Mesothelial cell of epicardium (in vitro differentiated cells): ENCODE measurements at regions not wholly inside any gene's neighbourhood (a gene's known extent, or its start where the extent isn't known, plus 50 kb on each side); places are given as distances from the start of the nearest gene placed in this dataset.

ENCODE experiments used
- DNase-seq, 2 experiments: peaks; one replicate each; pipeline ENCODE4 v3.0.0; 2021; ENCODE audit warnings: low spot score in 2 of 2; ENCODE audit not compliant: unreplicated experiment in 2 of 2
- H3K27ac Mint-ChIP-seq: 2 replicates; pipeline ENCODE4 v1.8.0; 2021; ENCODE audit warnings: mixed read lengths
- H3K27me3 Mint-ChIP-seq: 2 replicates; pipeline ENCODE4 v1.8.0; 2021; ENCODE audit warnings: low read depth, mixed read lengths
- H3K36me3 Mint-ChIP-seq: 2 replicates; pipeline ENCODE4 v1.8.0; 2021; ENCODE audit warnings: mixed read lengths
- H3K4me1 Mint-ChIP-seq: 2 replicates; pipeline ENCODE4 v1.8.0; 2021; ENCODE audit warnings: mixed read lengths
- H3K4me3 Mint-ChIP-seq: 2 replicates; pipeline ENCODE4 v1.8.0; 2021; ENCODE audit warnings: mild to moderate bottlenecking, moderate library complexity, mixed read lengths
- H3K9me3 Mint-ChIP-seq: 2 replicates; pipeline ENCODE4 v1.8.0; 2021; ENCODE audit warnings: mixed read lengths
- TF ChIP-seq, protein P1 (sequence below): fragments of 200-600 bp; sonication (generic); IDR thresholded peaks from one replicate; pipeline ENCODE4 v1.5.0; 2021; ENCODE audit warnings: antibody characterized with exemption; ENCODE audit not compliant: unreplicated experiment

- no peak for DNase-seq
- Mint-ChIP-seq H3K27me3 (no peaks in the 10 kb centered on the region), H3K4me3 (no peak overlapping the region), H3K4me1 (no peaks in the 10 kb centered on the region), H3K9me3 (peaks cover 16% of the 10 kb centered on the region), H3K36me3 (no peaks in the 10 kb centered on the region), H3K27ac (no peak overlapping the region)
- TF ChIP-seq, protein P1, sequence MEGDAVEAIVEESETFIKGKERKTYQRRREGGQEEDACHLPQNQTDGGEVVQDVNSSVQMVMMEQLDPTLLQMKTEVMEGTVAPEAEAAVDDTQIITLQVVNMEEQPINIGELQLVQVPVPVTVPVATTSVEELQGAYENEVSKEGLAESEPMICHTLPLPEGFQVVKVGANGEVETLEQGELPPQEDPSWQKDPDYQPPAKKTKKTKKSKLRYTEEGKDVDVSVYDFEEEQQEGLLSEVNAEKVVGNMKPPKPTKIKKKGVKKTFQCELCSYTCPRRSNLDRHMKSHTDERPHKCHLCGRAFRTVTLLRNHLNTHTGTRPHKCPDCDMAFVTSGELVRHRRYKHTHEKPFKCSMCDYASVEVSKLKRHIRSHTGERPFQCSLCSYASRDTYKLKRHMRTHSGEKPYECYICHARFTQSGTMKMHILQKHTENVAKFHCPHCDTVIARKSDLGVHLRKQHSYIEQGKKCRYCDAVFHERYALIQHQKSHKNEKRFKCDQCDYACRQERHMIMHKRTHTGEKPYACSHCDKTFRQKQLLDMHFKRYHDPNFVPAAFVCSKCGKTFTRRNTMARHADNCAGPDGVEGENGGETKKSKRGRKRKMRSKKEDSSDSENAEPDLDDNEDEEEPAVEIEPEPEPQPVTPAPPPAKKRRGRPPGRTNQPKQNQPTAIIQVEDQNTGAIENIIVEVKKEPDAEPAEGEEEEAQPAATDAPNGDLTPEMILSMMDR = no peak
Measured at GRCh38 chr5:24850926-24851486, 206.2 kb upstream of the CDH10 start.

DNA sequence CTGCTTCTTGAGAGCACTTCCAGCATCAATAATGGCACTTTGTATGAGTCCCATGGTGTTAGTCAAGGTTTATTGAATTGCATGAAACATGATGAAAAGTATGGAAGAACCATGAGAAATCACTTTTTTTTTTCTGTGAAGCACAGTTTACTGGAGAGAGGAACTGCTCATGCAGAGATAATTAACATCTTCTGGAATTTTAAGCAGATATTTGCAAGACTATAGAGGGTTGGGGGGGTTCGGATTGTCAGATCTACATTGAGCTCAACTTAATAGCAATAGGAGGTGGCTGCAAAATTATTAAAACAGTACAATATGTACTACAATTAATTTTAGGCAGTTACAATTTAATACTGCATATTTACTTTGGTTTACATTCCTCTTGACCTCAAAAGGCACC, 204.4 kb upstream of the CDH10 start:
- Mint-ChIP-seq H3K4me3 (no peak overlapping the region), H3K9me3 (peaks cover 16% of the 10 kb centered on the region), H3K4me1 (no peaks in the 10 kb centered on the region), H3K27ac (no peak overlapping the region), H3K27me3 (no peaks in the 10 kb centered on the region), H3K36me3 (no peaks in the 10 kb centered on the region)
- TF ChIP-seq, protein P1 = no peak
- DNase-seq = no peak

- TF ChIP-seq, protein P1 = no peak
- H3K36me3 Mint-ChIP-seq = no peaks in the 10 kb centered on the region
- no peak overlapping the region for H3K27ac Mint-ChIP-seq
- peaks cover 8% of the 10 kb centered on the region for H3K9me3 Mint-ChIP-seq
- no peaks in the 10 kb centered on the region for H3K27me3 Mint-ChIP-seq
- DNase-seq = no peak
- no peaks in the 10 kb centered on the region for H3K4me1 Mint-ChIP-seq
- no peak overlapping the region for H3K4me3 Mint-ChIP-seq
Measured at GRCh38 chr5:24831989-24832388, 187.2 kb upstream of the CDH10 start.

DNA sequence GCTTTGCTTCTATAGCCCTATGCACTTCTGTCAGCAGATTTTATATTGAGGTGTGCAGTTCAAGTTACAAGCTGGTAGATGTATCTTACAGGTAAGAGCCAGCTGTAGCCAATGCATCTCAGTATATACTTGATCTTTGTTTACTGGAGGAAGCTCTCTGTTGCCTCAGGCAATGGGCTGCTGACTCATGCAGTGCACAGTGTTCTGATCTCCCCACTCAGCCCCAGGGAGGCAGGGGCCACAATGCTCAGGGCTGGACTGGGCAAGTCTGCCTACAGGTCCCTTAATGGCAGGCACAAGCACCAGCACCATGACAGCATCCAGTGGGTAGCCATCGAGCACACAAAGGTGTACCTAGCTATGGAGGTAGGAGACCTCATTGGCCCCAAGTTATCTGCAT, 178.8 kb upstream of the CDH10 start:
- H3K36me3 Mint-ChIP-seq = no peaks in the 10 kb centered on the region
- TF ChIP-seq, protein P1 = no peak

GRCh38 chr5:24819841-24820240, 175.1 kb upstream of the CDH10 start:
- TF ChIP-seq, protein P1 = no peak
- Mint-ChIP-seq H3K4me1 (no peaks in the 10 kb centered on the region), H3K9me3 (peaks cover 31% of the 10 kb centered on the region), H3K27ac (no peak overlapping the region), H3K27me3 (no peaks in the 10 kb centered on the region), H3K36me3 (no peaks in the 10 kb centered on the region), H3K4me3 (no peak overlapping the region)
- no peak for DNase-seq

More for the DNA sequence above, 178.8 kb upstream of the CDH10 start:
- no peak for DNase-seq
- Mint-ChIP-seq H3K27me3 (no peaks in the 10 kb centered on the region), H3K4me3 (no peak overlapping the region), H3K27ac (no peak overlapping the region), H3K9me3 (peaks cover 33% of the 10 kb centered on the region), H3K4me1 (peaks cover 6% of the 10 kb centered on the region)

GRCh38 chr5:24817966-24818365, 173.2 kb upstream of the CDH10 start:
- H3K27me3 Mint-ChIP-seq = no peaks in the 10 kb centered on the region
- TF ChIP-seq, protein P1 = no peak
- no peaks in the 10 kb centered on the region for H3K36me3 Mint-ChIP-seq
- peaks cover 36% of the 10 kb centered on the region for H3K9me3 Mint-ChIP-seq
- no peak overlapping the region for H3K4me3 Mint-ChIP-seq
- no peak for DNase-seq
- H3K4me1 Mint-ChIP-seq = no peaks in the 10 kb centered on the region
- no peak overlapping the region for H3K27ac Mint-ChIP-seq
